ENCODE measurements at regions not wholly inside any gene's neighbourhood (a gene's known extent, or its start where the extent isn't known, plus 50 kb on each side); places are given as distances from the start of the nearest gene placed in this dataset.

DNA sequence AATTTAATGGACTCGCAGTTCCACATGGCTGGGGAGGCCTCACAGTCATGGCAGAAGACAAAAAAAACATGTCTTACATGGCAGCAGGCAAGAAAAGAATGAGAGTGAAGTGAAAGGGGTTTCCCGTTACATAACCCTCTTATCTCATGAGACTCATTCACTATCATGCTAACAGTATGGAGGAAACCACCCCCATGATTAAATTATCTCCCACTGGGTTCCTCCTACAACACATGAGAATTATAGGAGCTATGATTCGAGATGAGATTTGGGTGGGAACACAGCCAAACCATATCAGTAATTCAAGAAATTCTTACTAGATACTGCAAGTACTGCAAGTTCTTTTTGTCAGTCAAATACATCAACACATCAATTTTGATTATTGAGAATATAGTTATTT, 311.4 kb upstream of the SLITRK3 start:
- ChIA-PET CTCF (no interaction called here), POLR2A (no interaction called here)
- TF ChIP-seq, protein P1, sequence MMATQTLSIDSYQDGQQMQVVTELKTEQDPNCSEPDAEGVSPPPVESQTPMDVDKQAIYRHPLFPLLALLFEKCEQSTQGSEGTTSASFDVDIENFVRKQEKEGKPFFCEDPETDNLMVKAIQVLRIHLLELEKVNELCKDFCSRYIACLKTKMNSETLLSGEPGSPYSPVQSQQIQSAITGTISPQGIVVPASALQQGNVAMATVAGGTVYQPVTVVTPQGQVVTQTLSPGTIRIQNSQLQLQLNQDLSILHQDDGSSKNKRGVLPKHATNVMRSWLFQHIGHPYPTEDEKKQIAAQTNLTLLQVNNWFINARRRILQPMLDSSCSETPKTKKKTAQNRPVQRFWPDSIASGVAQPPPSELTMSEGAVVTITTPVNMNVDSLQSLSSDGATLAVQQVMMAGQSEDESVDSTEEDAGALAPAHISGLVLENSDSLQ (IDR thresholded peaks at IDR 0.05) = no peak
- TF ChIP-seq LEF1 (IDR thresholded peaks at IDR 0.05; ENCODE audit: borderline replicate concordance) (no peak), ZNF384 (IDR thresholded peaks at IDR 0.05) (no peak), SP1 (IDR thresholded peaks at IDR 0.05) (no peak), CTBP1 (IDR thresholded peaks at IDR 0.05; ENCODE audit: borderline replicate concordance) (no peak), ELF4 (IDR thresholded peaks at IDR 0.05) (no peak), L3MBTL2 (conservative IDR thresholded peaks at IDR 0.05) (no peak), FOXA1 (IDR thresholded peaks at IDR 0.05) (no peak), SUZ12 (IDR thresholded peaks at IDR 0.05) (no peak)
- no peak for DNase-seq (ENCODE audit: extremely low spot score)

DNA sequence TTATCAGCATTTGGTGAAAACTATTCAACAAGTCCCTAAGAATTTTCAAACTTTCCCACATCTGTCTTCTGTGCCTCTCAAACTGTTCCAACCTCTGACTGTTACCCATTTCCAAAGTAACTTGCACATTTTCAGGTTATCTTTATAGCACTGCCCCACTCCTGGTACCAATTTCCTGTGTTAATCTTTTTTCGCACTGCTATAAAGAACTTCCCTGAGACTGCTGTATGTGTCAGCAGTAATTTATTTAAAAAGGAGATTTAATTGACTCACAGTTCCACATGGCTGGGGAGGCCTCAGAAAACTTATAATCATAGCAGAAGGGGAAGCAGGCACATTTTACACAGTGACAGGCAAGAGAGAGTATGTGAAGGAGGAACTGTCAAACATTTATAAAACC, 310.9 kb upstream of the SLITRK3 start:
- ChIA-PET POLR2A (no interaction called here), CTCF (no interaction called here)
- TF ChIP-seq NFRKB (IDR thresholded peaks at IDR 0.05) (no peak), BHLHE40 (IDR thresholded peaks at IDR 0.05; ENCODE audit: borderline replicate concordance) (no peak), ZNF384 (IDR thresholded peaks at IDR 0.05) (no peak), L3MBTL2 (conservative IDR thresholded peaks at IDR 0.05) (no peak), TARDBP (IDR thresholded peaks at IDR 0.05) (no peak), FOXK2 (IDR thresholded peaks at IDR 0.05) (no peak), ELF4 (IDR thresholded peaks at IDR 0.05) (no peak), SP1 (IDR thresholded peaks at IDR 0.05) (no peak), HDGF (IDR thresholded peaks at IDR 0.05; ENCODE audit: borderline replicate concordance) (no peak), CTBP1 (IDR thresholded peaks at IDR 0.05; ENCODE audit: borderline replicate concordance) (no peak), FOXA1 (IDR thresholded peaks at IDR 0.05) (no peak), ARNT (IDR thresholded peaks at IDR 0.05) (no peak), SUZ12 (IDR thresholded peaks at IDR 0.05) (no peak), LEF1 (IDR thresholded peaks at IDR 0.05; ENCODE audit: borderline replicate concordance) (no peak)
- DNase-seq (ENCODE audit: extremely low spot score) = no peak

DNA sequence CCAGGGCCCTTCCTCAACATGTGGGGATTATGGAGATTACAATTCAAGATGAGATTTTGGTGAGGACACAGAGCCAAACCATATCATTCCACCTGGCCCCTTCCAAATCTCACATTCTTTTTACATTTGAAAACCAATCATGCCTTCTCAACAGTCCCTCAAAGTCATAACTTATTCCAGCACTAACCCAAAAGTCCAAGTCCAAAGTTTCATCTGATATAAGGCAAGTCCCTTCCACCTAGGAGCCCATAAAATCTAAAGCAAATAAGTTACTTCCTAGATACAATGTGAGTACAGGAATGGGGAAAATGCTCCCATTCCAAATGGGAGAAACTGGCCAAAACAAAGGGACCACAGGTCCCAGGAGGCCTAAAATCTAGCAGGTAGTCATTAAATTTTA, 309.5 kb upstream of the SLITRK3 start:
- DNase-seq (ENCODE audit: extremely low spot score) = no peak
- TF ChIP-seq L3MBTL2 (conservative IDR thresholded peaks at IDR 0.05) (no peak), ZNF384 (IDR thresholded peaks at IDR 0.05) (no peak), NFRKB (IDR thresholded peaks at IDR 0.05) (no peak), ARNT (IDR thresholded peaks at IDR 0.05) (no peak), HDGF (IDR thresholded peaks at IDR 0.05; ENCODE audit: borderline replicate concordance) (no peak), SUZ12 (IDR thresholded peaks at IDR 0.05) (no peak), BHLHE40 (IDR thresholded peaks at IDR 0.05; ENCODE audit: borderline replicate concordance) (no peak), SP1 (IDR thresholded peaks at IDR 0.05) (no peak), ELF4 (IDR thresholded peaks at IDR 0.05) (no peak), FOXM1 (IDR thresholded peaks at IDR 0.05; ENCODE audit: borderline replicate concordance) (no peak), TARDBP (IDR thresholded peaks at IDR 0.05) (no peak), LEF1 (IDR thresholded peaks at IDR 0.05; ENCODE audit: borderline replicate concordance) (no peak)
- TF ChIP-seq, protein P1 (IDR thresholded peaks at IDR 0.05) = no peak
- ChIA-PET CTCF (no interaction called here), POLR2A (no interaction called here)

DNA sequence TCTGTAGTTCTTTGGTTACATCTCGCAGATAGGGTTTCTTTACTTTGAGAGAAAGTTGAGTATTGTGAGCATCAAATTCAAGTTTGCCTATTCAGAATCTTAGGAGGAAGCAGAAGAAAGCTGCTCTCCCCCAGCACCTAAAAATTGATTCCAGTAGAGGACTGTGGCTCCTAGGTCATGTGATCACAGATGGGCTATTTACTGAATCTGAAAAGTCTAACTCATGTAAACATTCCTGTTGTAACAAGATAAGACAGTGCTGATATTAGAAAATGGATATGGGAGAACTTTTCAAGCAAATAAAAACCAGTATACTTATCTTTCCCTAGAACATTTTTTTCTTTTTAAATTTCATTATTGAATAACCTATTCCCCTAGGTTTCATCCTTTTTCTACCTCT, 308.4 kb upstream of the SLITRK3 start:
- ChIA-PET POLR2A (no interaction called here), CTCF (no interaction called here)
- TF ChIP-seq BHLHE40 (IDR thresholded peaks at IDR 0.05; ENCODE audit: borderline replicate concordance) (no peak), NFRKB (IDR thresholded peaks at IDR 0.05) (no peak), FOXA1 (IDR thresholded peaks at IDR 0.05) (no peak), FOXK2 (IDR thresholded peaks at IDR 0.05) (no peak), LEF1 (IDR thresholded peaks at IDR 0.05; ENCODE audit: borderline replicate concordance) (no peak), SUZ12 (IDR thresholded peaks at IDR 0.05) (no peak), HDGF (IDR thresholded peaks at IDR 0.05; ENCODE audit: borderline replicate concordance) (no peak), ZNF384 (IDR thresholded peaks at IDR 0.05) (no peak)
- TF ChIP-seq, protein P1 (IDR thresholded peaks at IDR 0.05) = no peak
- no peak for DNase-seq (ENCODE audit: extremely low spot score)

DNA sequence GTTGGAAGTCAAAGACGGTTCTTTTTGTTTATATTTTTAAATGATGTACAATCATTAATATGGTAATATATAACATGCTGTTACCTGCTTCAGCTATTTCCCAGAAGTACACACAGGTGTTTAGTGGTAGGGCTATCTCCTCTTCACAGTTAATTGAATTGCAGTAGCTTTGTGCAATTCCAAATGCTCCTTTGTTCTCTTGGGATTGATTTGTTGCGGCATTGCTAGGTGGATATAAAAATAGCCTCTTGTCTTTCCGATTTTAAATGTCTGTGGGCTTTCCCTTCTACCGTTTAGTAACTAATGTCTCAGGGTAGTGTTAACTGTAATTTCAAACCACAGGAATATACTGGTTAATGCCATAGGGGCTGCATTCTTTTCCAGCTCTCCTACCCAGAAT, 307.6 kb upstream of the SLITRK3 start:
- POLR2A ChIA-PET = no interaction called here
- CTCF ChIA-PET = no interaction called here
- no peak for TF ChIP-seq FOXM1 (IDR thresholded peaks at IDR 0.05; ENCODE audit: borderline replicate concordance)
- no peak for TF ChIP-seq L3MBTL2 (conservative IDR thresholded peaks at IDR 0.05)
- no peak for TF ChIP-seq CTBP1 (IDR thresholded peaks at IDR 0.05; ENCODE audit: borderline replicate concordance)
- no peak for TF ChIP-seq NFRKB (IDR thresholded peaks at IDR 0.05)
- no peak for TF ChIP-seq BHLHE40 (IDR thresholded peaks at IDR 0.05; ENCODE audit: borderline replicate concordance)
- no peak for TF ChIP-seq SUZ12 (IDR thresholded peaks at IDR 0.05)
- TF ChIP-seq FOXK2 (IDR thresholded peaks at IDR 0.05) = no peak
- no peak for TF ChIP-seq ELF4 (IDR thresholded peaks at IDR 0.05)
- TF ChIP-seq HDGF (IDR thresholded peaks at IDR 0.05; ENCODE audit: borderline replicate concordance) = no peak
- no peak for TF ChIP-seq ZNF384 (IDR thresholded peaks at IDR 0.05)
- DNase-seq (ENCODE audit: extremely low spot score) = no peak

DNA sequence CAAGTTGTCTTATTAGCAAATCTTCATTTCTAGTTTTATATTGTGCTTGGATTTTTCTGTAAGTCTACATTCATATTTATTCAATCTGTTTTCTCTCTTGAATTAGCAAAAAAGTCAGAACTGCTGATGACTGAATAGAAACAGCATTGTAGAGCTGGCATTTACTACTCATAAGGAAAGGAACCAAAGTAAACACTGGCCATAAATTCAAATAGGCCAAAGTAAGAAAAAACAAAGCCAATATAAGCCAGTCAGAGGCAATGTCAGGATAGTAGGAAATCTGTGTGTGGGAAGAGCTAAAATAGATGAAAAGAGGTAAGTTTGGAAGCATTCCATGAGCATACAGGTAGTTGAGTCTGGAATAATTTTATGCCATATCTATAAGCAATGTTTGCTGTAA, 307.2 kb upstream of the SLITRK3 start:
- TF ChIP-seq NFRKB (IDR thresholded peaks at IDR 0.05) = no peak
- TF ChIP-seq SUZ12 (IDR thresholded peaks at IDR 0.05) = no peak
- no peak for TF ChIP-seq ELF4 (IDR thresholded peaks at IDR 0.05)
- TF ChIP-seq, protein P1 (IDR thresholded peaks at IDR 0.05) = no peak
- no peak for TF ChIP-seq FOXM1 (IDR thresholded peaks at IDR 0.05; ENCODE audit: borderline replicate concordance)
- no peak for TF ChIP-seq HDGF (IDR thresholded peaks at IDR 0.05; ENCODE audit: borderline replicate concordance)
- TF ChIP-seq CTBP1 (IDR thresholded peaks at IDR 0.05; ENCODE audit: borderline replicate concordance) = no peak
- TF ChIP-seq SP1 (IDR thresholded peaks at IDR 0.05) = no peak
- TF ChIP-seq L3MBTL2 (conservative IDR thresholded peaks at IDR 0.05) = no peak
- no peak for TF ChIP-seq ZNF384 (IDR thresholded peaks at IDR 0.05)
- ChIA-PET CTCF (no interaction called here), POLR2A (no interaction called here)
- no peak for DNase-seq (ENCODE audit: extremely low spot score)

Measured in HEK293T (cell line).